ENCODE measurements at regions not wholly inside any gene's neighbourhood (a gene's known extent, or its start where the extent isn't known, plus 50 kb on each side); places are given as distances from the start of the nearest gene placed in this dataset.

DNA sequence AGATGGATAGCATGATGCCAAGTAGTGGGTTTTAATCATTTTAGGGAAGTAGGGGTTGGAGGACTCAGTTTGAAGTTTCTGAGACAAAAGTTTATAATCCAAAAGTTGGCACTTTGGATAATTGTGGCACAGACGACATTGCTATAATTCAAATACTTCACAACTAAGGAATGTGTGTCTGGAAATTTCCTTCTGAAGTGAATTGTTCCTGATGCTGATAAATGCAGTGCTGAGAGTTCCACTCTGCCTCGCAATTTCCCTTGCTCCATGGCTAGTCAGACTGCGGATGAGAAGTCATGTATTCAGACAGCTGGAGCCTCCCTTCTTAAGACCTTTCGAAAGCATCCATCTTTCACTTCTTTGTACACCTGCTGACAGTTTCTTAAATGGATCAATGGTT is 393.3 kb upstream of the PRICKLE1 start:
- WGBS (ENCODE audit: insufficient coverage, insufficient replicate concordance, low lambda C conversion rate, missing lambda C conversion rate): 30% methylated on average over 4 of the region's 4 CpGs
- Histone ChIP-seq H4K20me1 (ENCODE audit: control insufficient read depth, insufficient read depth) (no peaks in the 10 kb centered on the region), H3K36me3 (ENCODE audit: control insufficient read depth in 2 of 2, insufficient read depth in 2 of 2, low read length in 1 of 2) (no peaks in the 10 kb centered on the region), H3K4me1 (ENCODE audit: control insufficient read depth, insufficient read depth, low read length) (no peaks in the 10 kb centered on the region), H3K27me3 (replicated peaks in 1 of 2; ENCODE audit: control insufficient read depth in 2 of 2, insufficient read depth in 2 of 2, low read length in 1 of 2) (no peaks in the 10 kb centered on the region), H3K4me2 (ENCODE audit: control insufficient read depth, insufficient read depth) (no peak overlapping the region), H3K4me3 (no peak overlapping the region), H3K27ac (ENCODE audit: control insufficient read depth, insufficient read depth) (no peak overlapping the region), H3K9me3 (replicated peaks; ENCODE audit: control insufficient read depth, insufficient read depth, low read length) (no peaks in the 10 kb centered on the region), H3K9ac (ENCODE audit: control insufficient read depth, insufficient read depth, low read length) (no peak overlapping the region), H2AFZ (ENCODE audit: control insufficient read depth, low read depth, low read length) (no peak overlapping the region), H3K79me2 (ENCODE audit: control insufficient read depth, insufficient read depth, low read length) (no peaks in the 10 kb centered on the region)
- CTCF ChIA-PET: no interaction called here
- RAD21 ChIA-PET (ENCODE audit: unreplicated experiment): no interaction called here
- SMC1A ChIA-PET (ENCODE audit: uncharacterized antibody, unreplicated experiment): no interaction called here
- no peak for ATAC-seq
- no peak for FAIRE-seq
- POLR2A ChIA-PET: no interaction called here
- no peak for DNase-seq (ENCODE audit: low read depth, low spot score)
- in situ Hi-C loops (cut with MboI) (no loop called here), intact Hi-C loops (cut with micrococcal nuclease; ENCODE audit: unreplicated experiment) (no loop called here)
- TF ChIP-seq SP1 (IDR thresholded peaks at IDR 0.05; ENCODE audit: low read depth, low read length): no peak
- TF ChIP-seq YBX1 (IDR thresholded peaks at IDR 0.05): no peak
- no peak for TF ChIP-seq NR2F1 (conservative IDR thresholded peaks at IDR 0.05)
- no peak for TF ChIP-seq BMI1 (IDR thresholded peaks at IDR 0.05; ENCODE audit: borderline replicate concordance)
- TF ChIP-seq EED (IDR thresholded peaks at IDR 0.05; ENCODE audit: low read depth): no peak
- no peak for TF ChIP-seq ZBED1 (IDR thresholded peaks at IDR 0.05; ENCODE audit: borderline replicate concordance)
- TF ChIP-seq, protein P1, sequence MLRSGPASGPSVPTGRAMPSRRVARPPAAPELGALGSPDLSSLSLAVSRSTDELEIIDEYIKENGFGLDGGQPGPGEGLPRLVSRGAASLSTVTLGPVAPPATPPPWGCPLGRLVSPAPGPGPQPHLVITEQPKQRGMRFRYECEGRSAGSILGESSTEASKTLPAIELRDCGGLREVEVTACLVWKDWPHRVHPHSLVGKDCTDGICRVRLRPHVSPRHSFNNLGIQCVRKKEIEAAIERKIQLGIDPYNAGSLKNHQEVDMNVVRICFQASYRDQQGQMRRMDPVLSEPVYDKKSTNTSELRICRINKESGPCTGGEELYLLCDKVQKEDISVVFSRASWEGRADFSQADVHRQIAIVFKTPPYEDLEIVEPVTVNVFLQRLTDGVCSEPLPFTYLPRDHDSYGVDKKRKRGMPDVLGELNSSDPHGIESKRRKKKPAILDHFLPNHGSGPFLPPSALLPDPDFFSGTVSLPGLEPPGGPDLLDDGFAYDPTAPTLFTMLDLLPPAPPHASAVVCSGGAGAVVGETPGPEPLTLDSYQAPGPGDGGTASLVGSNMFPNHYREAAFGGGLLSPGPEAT (IDR thresholded peaks at IDR 0.05; ENCODE audit: low read depth): no peak
- TF ChIP-seq, protein P2, sequence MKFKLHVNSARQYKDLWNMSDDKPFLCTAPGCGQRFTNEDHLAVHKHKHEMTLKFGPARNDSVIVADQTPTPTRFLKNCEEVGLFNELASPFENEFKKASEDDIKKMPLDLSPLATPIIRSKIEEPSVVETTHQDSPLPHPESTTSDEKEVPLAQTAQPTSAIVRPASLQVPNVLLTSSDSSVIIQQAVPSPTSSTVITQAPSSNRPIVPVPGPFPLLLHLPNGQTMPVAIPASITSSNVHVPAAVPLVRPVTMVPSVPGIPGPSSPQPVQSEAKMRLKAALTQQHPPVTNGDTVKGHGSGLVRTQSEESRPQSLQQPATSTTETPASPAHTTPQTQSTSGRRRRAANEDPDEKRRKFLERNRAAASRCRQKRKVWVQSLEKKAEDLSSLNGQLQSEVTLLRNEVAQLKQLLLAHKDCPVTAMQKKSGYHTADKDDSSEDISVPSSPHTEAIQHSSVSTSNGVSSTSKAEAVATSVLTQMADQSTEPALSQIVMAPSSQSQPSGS (IDR thresholded peaks at IDR 0.05; ENCODE audit: low read length): no peak
- no peak for TF ChIP-seq CHD4 (IDR thresholded peaks at IDR 0.05)
- TF ChIP-seq HDAC2 (IDR thresholded peaks at IDR 0.05): no peak
- no peak for TF ChIP-seq RELA (IDR thresholded peaks at IDR 0.05; ENCODE audit: borderline replicate concordance, partially characterized antibody)
- no TSS peak for BruUV-seq (replicated peaks)

Measured in GM12878 (cell line).